Nephron progenitor cell (in vitro differentiated cells): ENCODE measurements at regions not wholly inside any gene's neighbourhood (a gene's known extent, or its start where the extent isn't known, plus 50 kb on each side); places are given as distances from the start of the nearest gene placed in this dataset.
"Not testable (repeated sequence)": the region's sequence is repeated elsewhere in the genome, so short reads cannot be mapped to it uniquely, and the experiment has no call there.

Experiments used
- DNase-seq: peaks from one replicate; pipeline ENCODE4 v3.0.0; 2021
- H3K27ac Mint-ChIP-seq: 2 replicates; pipeline ENCODE4 v1.8.0; 2021; ENCODE audit warnings: mild to moderate bottlenecking, moderate library complexity, mixed read lengths
- H3K27me3 Mint-ChIP-seq: 2 replicates; pipeline ENCODE4 v1.8.0; 2021; ENCODE audit warnings: mild to moderate bottlenecking, low read depth, mixed read lengths; ENCODE audit not compliant: poor library complexity
- H3K36me3 Mint-ChIP-seq: 2 replicates; pipeline ENCODE4 v1.8.0; 2021; ENCODE audit warnings: low read depth, mixed read lengths
- H3K4me1 Mint-ChIP-seq: 2 replicates; pipeline ENCODE4 v1.8.0; 2021; ENCODE audit warnings: mixed read lengths
- H3K4me3 Mint-ChIP-seq: 2 replicates; pipeline ENCODE4 v1.8.0; 2021; ENCODE audit warnings: mild to moderate bottlenecking, moderate library complexity, mixed read lengths
- H3K9me3 Mint-ChIP-seq: 2 replicates; pipeline ENCODE4 v1.8.0; 2021; ENCODE audit warnings: mild to moderate bottlenecking, moderate library complexity, mixed read lengths
- CTCF ChIP-seq: fragments of 200-600 bp; sonication (generic); IDR thresholded peaks from 2 replicates; pipeline ENCODE4 v1.5.0; 2021; ENCODE audit warnings: antibody characterized with exemption

GRCh38 chr11:134597452-134597851 is 185.4 kb upstream of the B3GAT1 start:
- Mint-ChIP-seq H3K27ac (no peak overlapping the region), H3K27me3 (peaks cover 21% of the 10 kb centered on the region), H3K9me3 (no peaks in the 10 kb centered on the region), H3K4me1 (peaks cover 12% of the 10 kb centered on the region), H3K36me3 (no peaks in the 10 kb centered on the region), H3K4me3 (no peak overlapping the region)
- DNase-seq: no peak
- TF ChIP-seq CTCF: no peak

- no peaks in the 10 kb centered on the region for H3K9me3 Mint-ChIP-seq
- H3K4me1 Mint-ChIP-seq: peaks cover 12% of the 10 kb centered on the region
Observed at GRCh38 chr11:134596404-134596803, 184.4 kb upstream of the B3GAT1 start.

GRCh38 chr11:134592391-134592990 is 180.4 kb upstream of the B3GAT1 start:
- H3K9me3 Mint-ChIP-seq: no peaks in the 10 kb centered on the region
- no peaks in the 10 kb centered on the region for H3K36me3 Mint-ChIP-seq
- H3K27me3 Mint-ChIP-seq: peaks cover 39% of the 10 kb centered on the region
- H3K4me3 Mint-ChIP-seq: no peak overlapping the region
- peak; percentile 84 for DNase-seq
- no peaks in the 10 kb centered on the region for H3K4me1 Mint-ChIP-seq
- peak; percentile 72 for TF ChIP-seq CTCF
- H3K27ac Mint-ChIP-seq: no peak overlapping the region

More at GRCh38 chr11:134596404-134596803, 184.4 kb upstream of the B3GAT1 start:
- DNase-seq: no peak
- Mint-ChIP-seq H3K4me3 (no peak overlapping the region), H3K27ac (no peak overlapping the region), H3K36me3 (no peaks in the 10 kb centered on the region), H3K27me3 (peaks cover 21% of the 10 kb centered on the region)
- TF ChIP-seq CTCF: no peak

GRCh38 chr11:134591338-134591737 is 179.3 kb upstream of the B3GAT1 start:
- Mint-ChIP-seq H3K9me3 (no peaks in the 10 kb centered on the region), H3K27ac (no peak overlapping the region), H3K27me3 (peaks cover 49% of the 10 kb centered on the region), H3K36me3 (no peaks in the 10 kb centered on the region), H3K4me1 (no peaks in the 10 kb centered on the region), H3K4me3 (no peak overlapping the region)
- TF ChIP-seq CTCF: no peak
- DNase-seq: no peak

- H3K4me1 Mint-ChIP-seq: peaks cover 11% of the 10 kb centered on the region
- H3K4me3 Mint-ChIP-seq: no peak overlapping the region
- TF ChIP-seq CTCF: no peak
- DNase-seq: no peak
- H3K9me3 Mint-ChIP-seq: no peaks in the 10 kb centered on the region
- peaks cover 43% of the 10 kb centered on the region for H3K27me3 Mint-ChIP-seq
- H3K36me3 Mint-ChIP-seq: no peaks in the 10 kb centered on the region
- no peak overlapping the region for H3K27ac Mint-ChIP-seq
Observed at GRCh38 chr11:134589129-134589528, 177.1 kb upstream of the B3GAT1 start.

- H3K4me1 Mint-ChIP-seq: peaks cover 11% of the 10 kb centered on the region
- H3K36me3 Mint-ChIP-seq, H3K27ac Mint-ChIP-seq, H3K9me3 Mint-ChIP-seq, DNase-seq, H3K4me3 Mint-ChIP-seq: not testable (repeated sequence)
- peaks cover 43% of the 10 kb centered on the region for H3K27me3 Mint-ChIP-seq
Observed at GRCh38 chr11:134588460-134589110, 176.5 kb upstream of the B3GAT1 start.
